ENCODE measurements at regions not wholly inside any gene's neighbourhood (a gene's known extent, or its start where the extent isn't known, plus 50 kb on each side); places are given as distances from the start of the nearest gene placed in this dataset.

DNA sequence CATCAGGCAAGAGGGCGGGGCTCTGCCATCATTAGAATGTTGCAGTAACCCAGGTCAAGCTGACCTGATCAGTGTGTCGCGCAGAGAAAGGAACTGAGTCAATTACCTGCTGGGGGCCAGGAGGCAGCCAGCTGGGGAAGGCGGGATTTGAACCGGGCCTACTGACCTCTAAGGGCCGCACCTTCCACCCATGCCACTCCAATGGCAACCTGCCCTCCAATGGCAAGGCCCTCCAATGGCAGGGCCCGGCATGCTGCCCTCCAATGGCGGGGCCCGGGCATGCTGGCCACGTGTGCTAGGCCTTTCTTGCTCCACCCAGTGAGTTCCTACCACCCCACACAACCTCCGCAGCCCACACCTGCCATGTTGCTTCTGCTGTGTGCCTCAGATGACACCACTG, 407.6 kb downstream of the CTTN start:
- H3K4me1 ChIP-seq: no peaks in the 10 kb centered on the region
- H3K27me3 ChIP-seq (ENCODE audit: insufficient read depth in 3 of 3, low read length in 2 of 3): peaks cover 0 to 19% (median 3%) of the 10 kb centered on the region in 3 donors
- ATAC-seq: no peak
- no peaks in the 10 kb centered on the region for H3K36me3 ChIP-seq (ENCODE audit: insufficient read depth in 1 of 2, low read depth in 1 of 2)
- no peak overlapping the region for H3K27ac ChIP-seq
- no peaks in the 10 kb centered on the region for H3K9me3 ChIP-seq
- H3K4me3 ChIP-seq: no peak overlapping the region
- no peak for DNase-seq
- TF ChIP-seq CTCF (IDR thresholded peaks at IDR 0.05): no peak
- WGBS, 3 donors: 90% methylated on average over 11 of the region's 11 CpGs
- intact Hi-C loops (cut with DNase I): no loop called here

- intact Hi-C loops (cut with DNase I): no loop called here
Observed at GRCh38 chr11:70806461-70807194, 408.3 kb downstream of the CTTN start.

DNA sequence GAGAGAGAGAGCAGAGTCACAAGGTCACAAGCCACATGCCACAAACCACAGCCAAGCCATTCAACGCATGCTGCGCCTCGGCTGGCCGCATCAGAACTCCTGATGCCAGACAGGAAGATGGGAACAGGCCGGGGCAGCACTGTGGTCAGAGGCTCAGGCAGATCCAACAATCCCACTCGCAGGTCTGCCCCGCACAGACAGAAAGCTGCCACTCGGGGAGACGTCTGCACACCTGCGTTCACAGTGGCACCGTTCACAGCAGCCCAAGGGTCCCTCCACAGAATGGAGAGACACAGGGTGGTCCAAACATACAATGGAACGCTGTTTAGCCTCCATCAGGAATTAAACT, 408.8 kb downstream of the CTTN start:
- intact Hi-C loops (cut with DNase I): no loop called here
- no peak overlapping the region for H3K27ac ChIP-seq
- DNase-seq: no peak
- 91 to 95% (median 93%) methylated on average over 12 of the region's 12 CpGs for WGBS, 3 donors
- peaks cover 0 to 19% (median 3%) of the 10 kb centered on the region in 3 donors for H3K27me3 ChIP-seq (ENCODE audit: insufficient read depth in 3 of 3, low read length in 2 of 3)
- H3K4me1 ChIP-seq: no peaks in the 10 kb centered on the region
- no peaks in the 10 kb centered on the region for H3K36me3 ChIP-seq (ENCODE audit: insufficient read depth in 1 of 2, low read depth in 1 of 2)
- no peaks in the 10 kb centered on the region for H3K9me3 ChIP-seq
- no peak for ATAC-seq
- no peak overlapping the region for H3K4me3 ChIP-seq
- no peak for TF ChIP-seq CTCF (IDR thresholded peaks at IDR 0.05)

More at GRCh38 chr11:70806461-70807194, 408.3 kb downstream of the CTTN start:
- ATAC-seq (no peak), DNase-seq (no peak)
- Histone ChIP-seq H3K27me3 (ENCODE audit: insufficient read depth in 3 of 3, low read length in 2 of 3) (peaks cover 0 to 19% (median 3%) of the 10 kb centered on the region in 3 donors), H3K36me3 (ENCODE audit: insufficient read depth in 1 of 2, low read depth in 1 of 2) (no peaks in the 10 kb centered on the region), H3K27ac (no peak overlapping the region), H3K4me1 (no peaks in the 10 kb centered on the region), H3K4me3 (no peak overlapping the region), H3K9me3 (no peaks in the 10 kb centered on the region)
- 88 to 91% (median 90%) methylated on average over 26 to 27 of the region's 27 CpGs for WGBS, 3 donors
- no peak for TF ChIP-seq CTCF (IDR thresholded peaks at IDR 0.05)

DNA sequence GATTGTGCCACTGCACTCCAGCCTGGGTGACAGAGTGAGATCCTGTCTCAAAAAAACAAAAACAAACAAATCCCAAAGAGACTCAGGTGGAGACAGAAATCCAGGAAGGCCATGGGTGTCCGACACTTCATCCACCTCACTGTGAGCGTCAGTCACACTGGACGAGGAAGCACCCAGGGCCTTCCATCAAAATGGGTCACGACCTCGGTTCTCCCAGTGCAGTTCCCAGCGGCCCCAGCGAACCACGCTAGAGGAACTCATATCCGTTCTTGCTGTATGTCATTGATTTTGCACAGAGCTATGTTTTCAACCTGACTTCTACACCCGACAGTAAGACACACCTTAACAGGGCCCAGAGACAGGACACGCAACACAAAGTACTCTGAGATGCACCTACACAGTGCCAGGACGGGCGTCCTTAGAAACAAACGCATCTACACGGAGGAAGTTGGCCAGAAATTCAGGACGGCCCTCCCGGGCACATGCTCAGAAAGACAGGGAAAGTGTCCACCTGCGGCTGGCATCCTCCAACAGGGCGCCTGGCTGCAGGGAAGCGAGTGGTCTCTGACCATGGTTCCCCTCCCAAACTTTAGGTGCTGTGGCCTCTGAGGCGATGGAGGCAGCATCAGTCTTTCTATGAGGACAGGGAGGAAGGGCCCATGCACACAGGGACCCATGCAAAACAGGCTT, 410.5 kb downstream of the CTTN start:
- H3K27me3 ChIP-seq (ENCODE audit: insufficient read depth in 3 of 3, low read length in 2 of 3): peaks cover 0 to 18% (median 3%) of the 10 kb centered on the region in 3 donors
- intact Hi-C loops (cut with DNase I): no loop called here
- 86 to 90% (median 88%) methylated on average over 21 of the region's 21 CpGs for WGBS, 3 donors

More for the DNA sequence above, 410.5 kb downstream of the CTTN start:
- Histone ChIP-seq H3K36me3 (ENCODE audit: insufficient read depth in 1 of 2, low read depth in 1 of 2) (no peaks in the 10 kb centered on the region), H3K9me3 (no peaks in the 10 kb centered on the region), H3K4me1 (no peaks in the 10 kb centered on the region), H3K27ac (no peak overlapping the region), H3K4me3 (no peak overlapping the region)
- no peak for TF ChIP-seq CTCF (IDR thresholded peaks at IDR 0.05)
- no peak for DNase-seq
- no peak for ATAC-seq
